ENCODE measurements at regions not wholly inside any gene's neighbourhood (a gene's known extent, or its start where the extent isn't known, plus 50 kb on each side); places are given as distances from the start of the nearest gene placed in this dataset.

- no peaks in the 10 kb centered on the region for H3K4me1 Mint-ChIP-seq
- peaks cover 3 to 17% (median 13%) of the 10 kb centered on the region in 5 donors for H3K27me3 Mint-ChIP-seq
- H3K27ac Mint-ChIP-seq = peak overlapping the region in 1 of 9 donors; percentile 35
- peaks cover 0 to 2% (median 0%) of the 10 kb centered on the region in 11 donors for H3K9me3 Mint-ChIP-seq
- DNase-seq (no peak), ATAC-seq (no peak)
- H3K4me3 Mint-ChIP-seq = no peak overlapping the region
- H3K4me1 ChIP-seq (ENCODE audit: control insufficient read depth in 2 of 2, insufficient read depth in 2 of 2, low read length in 2 of 2) = no peaks in the 10 kb centered on the region
- no peaks in the 10 kb centered on the region for H3K36me3 ChIP-seq (ENCODE audit: control insufficient read depth in 2 of 3, insufficient read depth in 3 of 3, low read length in 3 of 3)
- no peaks in the 10 kb centered on the region for H3K27me3 ChIP-seq (ENCODE audit: control insufficient read depth in 2 of 2, insufficient read depth in 2 of 2, low read length in 2 of 2)
- POLR2A ChIA-PET = no interaction called here
- CTCF ChIA-PET = no interaction called here
- no peak overlapping the region for H3K27ac ChIP-seq (ENCODE audit: low read depth, low read length)
- H3K36me3 Mint-ChIP-seq = no peaks in the 10 kb centered on the region
- intact Hi-C loops (cut with micrococcal nuclease) = no loop called here
- H3K4me3 ChIP-seq (ENCODE audit: low read length) = no peak overlapping the region
- H3K9me3 ChIP-seq (ENCODE audit: control insufficient read depth in 2 of 3, low read length in 3 of 3) = no peaks in the 10 kb centered on the region
These were observed 79.0 kb upstream of the SHISAL1 start for GRCh38 chr22:44391481-44392445.

- no peaks in the 10 kb centered on the region for H3K4me1 Mint-ChIP-seq
- peaks cover 3 to 25% (median 13%) of the 10 kb centered on the region in 5 donors for H3K27me3 Mint-ChIP-seq
These were observed 78.3 kb upstream of the SHISAL1 start for GRCh38 chr22:44391015-44391414.

GRCh38 chr22:44390613-44390970 lies 77.8 kb upstream of the SHISAL1 start:
- peaks cover 3 to 26% (median 9%) of the 10 kb centered on the region in 5 donors for H3K27me3 Mint-ChIP-seq
- POLR2A ChIA-PET = no interaction called here

More at GRCh38 chr22:44391015-44391414, 78.3 kb upstream of the SHISAL1 start:
- ChIA-PET POLR2A (no interaction called here), CTCF (no interaction called here)
- Histone ChIP-seq H3K36me3 (ENCODE audit: control insufficient read depth in 2 of 3, insufficient read depth in 3 of 3, low read length in 3 of 3) (no peaks in the 10 kb centered on the region), H3K27ac (ENCODE audit: low read depth, low read length) (no peak overlapping the region), H3K27me3 (ENCODE audit: control insufficient read depth in 2 of 2, insufficient read depth in 2 of 2, low read length in 2 of 2) (no peaks in the 10 kb centered on the region), H3K9me3 (ENCODE audit: control insufficient read depth in 2 of 3, low read length in 3 of 3) (no peaks in the 10 kb centered on the region), H3K4me3 (ENCODE audit: low read length) (no peak overlapping the region), H3K4me1 (ENCODE audit: control insufficient read depth in 2 of 2, insufficient read depth in 2 of 2, low read length in 2 of 2) (no peaks in the 10 kb centered on the region)
- DNase-seq = no peak
- Mint-ChIP-seq H3K36me3 (no peaks in the 10 kb centered on the region), H3K27ac (no peak overlapping the region), H3K9me3 (peaks cover 0 to 2% (median 0%) of the 10 kb centered on the region in 11 donors), H3K4me3 (no peak overlapping the region)
- intact Hi-C loops (cut with micrococcal nuclease) = no loop called here
- no peak for ATAC-seq

GRCh38 chr22:44389926-44390612 lies 77.3 kb upstream of the SHISAL1 start:
- no peaks in the 10 kb centered on the region for H3K27me3 ChIP-seq (ENCODE audit: control insufficient read depth in 2 of 2, insufficient read depth in 2 of 2, low read length in 2 of 2)
- no peaks in the 10 kb centered on the region for H3K9me3 ChIP-seq (ENCODE audit: control insufficient read depth in 2 of 3, low read length in 3 of 3)
- no peaks in the 10 kb centered on the region for H3K4me1 ChIP-seq (ENCODE audit: control insufficient read depth in 2 of 2, insufficient read depth in 2 of 2, low read length in 2 of 2)
- Mint-ChIP-seq H3K4me3 (no peak overlapping the region), H3K27me3 (peaks cover 3 to 26% (median 6%) of the 10 kb centered on the region in 5 donors), H3K4me1 (no peaks in the 10 kb centered on the region), H3K36me3 (no peaks in the 10 kb centered on the region), H3K27ac (peak overlapping the region in 1 of 9 donors; percentile 13), H3K9me3 (no peaks in the 10 kb centered on the region)
- intact Hi-C loops (cut with micrococcal nuclease) = no loop called here
- POLR2A ChIA-PET = no interaction called here
- DNase-seq (no peak), ATAC-seq (no peak)
- CTCF ChIA-PET = no interaction called here
- no peaks in the 10 kb centered on the region for H3K36me3 ChIP-seq (ENCODE audit: control insufficient read depth in 2 of 3, insufficient read depth in 3 of 3, low read length in 3 of 3)
- H3K27ac ChIP-seq (ENCODE audit: low read depth, low read length) = no peak overlapping the region
- H3K4me3 ChIP-seq (ENCODE audit: low read length) = no peak overlapping the region

More at GRCh38 chr22:44390613-44390970, 77.8 kb upstream of the SHISAL1 start:
- Mint-ChIP-seq H3K27ac (peak overlapping the region in 1 of 9 donors; percentile 13), H3K4me1 (no peaks in the 10 kb centered on the region), H3K36me3 (no peaks in the 10 kb centered on the region), H3K4me3 (no peak overlapping the region), H3K9me3 (no peaks in the 10 kb centered on the region)
- DNase-seq (no peak), ATAC-seq (no peak)
- intact Hi-C loops (cut with micrococcal nuclease) = no loop called here
- no peaks in the 10 kb centered on the region for H3K9me3 ChIP-seq (ENCODE audit: control insufficient read depth in 2 of 3, low read length in 3 of 3)
- CTCF ChIA-PET = no interaction called here
- H3K4me3 ChIP-seq (ENCODE audit: low read length) = no peak overlapping the region
- no peaks in the 10 kb centered on the region for H3K4me1 ChIP-seq (ENCODE audit: control insufficient read depth in 2 of 2, insufficient read depth in 2 of 2, low read length in 2 of 2)
- H3K36me3 ChIP-seq (ENCODE audit: control insufficient read depth in 2 of 3, insufficient read depth in 3 of 3, low read length in 3 of 3) = no peaks in the 10 kb centered on the region
- no peaks in the 10 kb centered on the region for H3K27me3 ChIP-seq (ENCODE audit: control insufficient read depth in 2 of 2, insufficient read depth in 2 of 2, low read length in 2 of 2)
- no peak overlapping the region for H3K27ac ChIP-seq (ENCODE audit: low read depth, low read length)

- H3K4me3 Mint-ChIP-seq = no peak overlapping the region
- intact Hi-C loops (cut with micrococcal nuclease) = no loop called here
- H3K4me1 Mint-ChIP-seq = no peaks in the 10 kb centered on the region
- Histone ChIP-seq H3K9me3 (ENCODE audit: control insufficient read depth in 2 of 3, low read length in 3 of 3) (no peaks in the 10 kb centered on the region), H3K27ac (ENCODE audit: low read depth, low read length) (no peak overlapping the region), H3K4me1 (ENCODE audit: control insufficient read depth in 2 of 2, insufficient read depth in 2 of 2, low read length in 2 of 2) (no peaks in the 10 kb centered on the region), H3K4me3 (ENCODE audit: low read length) (no peak overlapping the region), H3K36me3 (ENCODE audit: control insufficient read depth in 2 of 3, insufficient read depth in 3 of 3, low read length in 3 of 3) (no peaks in the 10 kb centered on the region), H3K27me3 (ENCODE audit: control insufficient read depth in 2 of 2, insufficient read depth in 2 of 2, low read length in 2 of 2) (no peaks in the 10 kb centered on the region)
- H3K27me3 Mint-ChIP-seq = peaks cover 3 to 26% (median 6%) of the 10 kb centered on the region in 5 donors
- H3K9me3 Mint-ChIP-seq = no peaks in the 10 kb centered on the region
- ChIA-PET CTCF (no interaction called here), POLR2A (no interaction called here)
- DNase-seq = no peak
- no peaks in the 10 kb centered on the region for H3K36me3 Mint-ChIP-seq
- no peak overlapping the region for H3K27ac Mint-ChIP-seq
- no peak for ATAC-seq
These were observed 76.4 kb upstream of the SHISAL1 start for GRCh38 chr22:44389181-44389580.

GRCh38 chr22:44387486-44387885 lies 74.7 kb upstream of the SHISAL1 start:
- H3K4me1 ChIP-seq (ENCODE audit: control insufficient read depth in 2 of 2, insufficient read depth in 2 of 2, low read length in 2 of 2) = no peaks in the 10 kb centered on the region
- no peak for DNase-seq
- H3K9me3 ChIP-seq (ENCODE audit: control insufficient read depth in 2 of 3, low read length in 3 of 3) = no peaks in the 10 kb centered on the region
- no peaks in the 10 kb centered on the region for H3K27me3 ChIP-seq (ENCODE audit: control insufficient read depth in 2 of 2, insufficient read depth in 2 of 2, low read length in 2 of 2)
- H3K36me3 Mint-ChIP-seq = no peaks in the 10 kb centered on the region
- no peaks in the 10 kb centered on the region for H3K9me3 Mint-ChIP-seq
- ATAC-seq = no peak
- no peak overlapping the region for H3K4me3 ChIP-seq (ENCODE audit: low read length)
- H3K4me1 Mint-ChIP-seq = no peaks in the 10 kb centered on the region
- H3K4me3 Mint-ChIP-seq = no peak overlapping the region
- H3K27ac ChIP-seq (ENCODE audit: low read depth, low read length) = no peak overlapping the region
- no peaks in the 10 kb centered on the region for H3K36me3 ChIP-seq (ENCODE audit: control insufficient read depth in 2 of 3, insufficient read depth in 3 of 3, low read length in 3 of 3)
- ChIA-PET POLR2A (no interaction called here), CTCF (no interaction called here)
- intact Hi-C loops (cut with micrococcal nuclease) = no loop called here
- peaks cover 3 to 30% (median 13%) of the 10 kb centered on the region in 5 donors for H3K27me3 Mint-ChIP-seq
- H3K27ac Mint-ChIP-seq = no peak overlapping the region
